ENCODE measurements at regions not wholly inside any gene's neighbourhood (a gene's known extent, or its start where the extent isn't known, plus 50 kb on each side); places are given as distances from the start of the nearest gene placed in this dataset.

DNA sequence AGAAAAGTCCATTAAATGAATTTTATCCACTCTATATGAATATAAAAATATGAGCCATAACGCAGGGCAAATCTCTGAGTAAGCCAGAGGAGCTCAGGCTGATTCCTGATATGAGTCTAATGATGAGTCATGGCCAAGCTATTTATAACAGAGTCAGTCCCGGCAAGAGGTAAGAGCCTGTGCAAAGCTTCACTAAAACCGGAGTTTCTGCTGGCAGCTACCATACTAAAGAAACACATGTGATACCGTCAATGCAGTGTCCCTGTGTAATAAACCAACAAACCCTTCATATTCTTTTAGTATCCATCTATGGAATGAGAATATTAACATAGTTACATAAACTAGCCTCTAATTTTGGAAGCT lies 319.4 kb downstream of the KCNC2 start:
- H3K4me3 ChIP-seq (ENCODE audit: low read depth, low read length): no peak overlapping the region
- DNase-seq (ENCODE audit: low read depth): peak; percentile 8
- no peak for TF ChIP-seq MYC (IDR thresholded peaks at IDR 0.05; ENCODE audit: low read depth, low read length)
- no peak for TF ChIP-seq MAX (IDR thresholded peaks at IDR 0.05; ENCODE audit: low read depth, low read length)
- TF ChIP-seq POLR2A (IDR thresholded peaks at IDR 0.05; ENCODE audit: extremely low read depth, insufficient read length): no peak
- TF ChIP-seq CTCF (IDR thresholded peaks at IDR 0.05; ENCODE audit: low read depth, low read length): no peak

GRCh38 chr12:74891083-74891668 lies 318.5 kb downstream of the KCNC2 start:
- TF ChIP-seq MAX (IDR thresholded peaks at IDR 0.05; ENCODE audit: low read depth, low read length) (no peak), POLR2A (IDR thresholded peaks at IDR 0.05; ENCODE audit: extremely low read depth, insufficient read length) (no peak), CTCF (IDR thresholded peaks at IDR 0.05; ENCODE audit: low read depth, low read length) (no peak), MYC (IDR thresholded peaks at IDR 0.05; ENCODE audit: low read depth, low read length) (no peak)

GRCh38 chr12:74892057-74892633 lies 317.5 kb downstream of the KCNC2 start:
- H3K4me3 ChIP-seq (ENCODE audit: low read depth, low read length): no peak overlapping the region
- no peak for DNase-seq (ENCODE audit: low read depth)
- no peak for TF ChIP-seq MAX (IDR thresholded peaks at IDR 0.05; ENCODE audit: low read depth, low read length)
- no peak for TF ChIP-seq POLR2A (IDR thresholded peaks at IDR 0.05; ENCODE audit: extremely low read depth, insufficient read length)
- TF ChIP-seq CTCF (IDR thresholded peaks at IDR 0.05; ENCODE audit: low read depth, low read length): no peak
- TF ChIP-seq MYC (IDR thresholded peaks at IDR 0.05; ENCODE audit: low read depth, low read length): no peak

More at GRCh38 chr12:74891083-74891668, 318.5 kb downstream of the KCNC2 start:
- no peak overlapping the region for H3K4me3 ChIP-seq (ENCODE audit: low read depth, low read length)
- no peak for DNase-seq (ENCODE audit: low read depth)

- DNase-seq (ENCODE audit: low read depth): no peak
- no peak overlapping the region for H3K4me3 ChIP-seq (ENCODE audit: low read depth, low read length)
- TF ChIP-seq CTCF (IDR thresholded peaks at IDR 0.05; ENCODE audit: low read depth, low read length): no peak
- no peak for TF ChIP-seq MYC (IDR thresholded peaks at IDR 0.05; ENCODE audit: low read depth, low read length)
- TF ChIP-seq POLR2A (IDR thresholded peaks at IDR 0.05; ENCODE audit: extremely low read depth, insufficient read length): no peak
- TF ChIP-seq MAX (IDR thresholded peaks at IDR 0.05; ENCODE audit: low read depth, low read length): no peak
Measured at GRCh38 chr12:74896186-74896585, 313.5 kb downstream of the KCNC2 start.

- no peak overlapping the region for H3K4me3 ChIP-seq (ENCODE audit: low read depth, low read length)
- DNase-seq (ENCODE audit: low read depth): no peak
- TF ChIP-seq CTCF (IDR thresholded peaks at IDR 0.05; ENCODE audit: low read depth, low read length) (no peak), MYC (IDR thresholded peaks at IDR 0.05; ENCODE audit: low read depth, low read length) (no peak), POLR2A (IDR thresholded peaks at IDR 0.05; ENCODE audit: extremely low read depth, insufficient read length) (no peak), MAX (IDR thresholded peaks at IDR 0.05; ENCODE audit: low read depth, low read length) (no peak)
Measured at GRCh38 chr12:74897425-74898211, 312.0 kb downstream of the KCNC2 start.

Measured in NB4 (cell line).